Activated CD8-positive, alpha-beta memory T cell treated with anti-CD3 and anti-CD28 coated beads, Interleukin-2, amount 50 U/mL, for 1 hour (primary cell): ENCODE measurements at regions not wholly inside any gene's neighbourhood (a gene's known extent, or its start where the extent isn't known, plus 50 kb on each side); places are given as distances from the start of the nearest gene placed in this dataset.
"Not testable (repeated sequence)": the region's sequence is repeated elsewhere in the genome, so short reads cannot be mapped to it uniquely, and the experiment has no call there.

Source experiments
- DNase-seq: peaks from one replicate; pipeline ENCODE4 v3.0.0-alpha.2; 2020; ENCODE audit errors: extremely low read depth

GRCh38 chr1:199780948-199781670 lies 246.4 kb upstream of the NR5A2 start:
- DNase-seq: no peak

GRCh38 chr1:199784138-199784895 lies 243.2 kb upstream of the NR5A2 start:
- DNase-seq: no peak

- DNase-seq: no peak
These were observed 240.8 kb upstream of the NR5A2 start for GRCh38 chr1:199786695-199787094.

GRCh38 chr1:199789141-199789540 lies 238.4 kb upstream of the NR5A2 start:
- DNase-seq: no peak

DNA sequence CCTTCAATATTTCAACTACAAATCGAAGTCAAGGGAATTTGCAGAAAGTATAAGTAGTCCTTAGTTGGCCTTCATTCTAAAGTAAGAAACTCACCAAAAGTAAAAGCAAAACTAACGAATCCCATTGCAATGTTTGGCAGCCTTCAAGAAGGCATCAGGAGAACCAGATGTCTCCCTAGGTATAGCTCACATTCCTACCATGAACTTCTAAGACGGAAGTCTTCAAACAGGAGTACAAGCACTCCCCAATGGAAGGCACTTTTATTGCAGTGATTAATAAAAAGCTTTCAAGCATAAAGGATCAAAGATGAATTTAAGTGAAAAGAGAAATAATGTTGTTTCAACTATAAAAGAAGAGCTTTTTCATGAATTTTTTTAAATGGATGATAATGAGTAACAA lies 236.0 kb upstream of the NR5A2 start:
- no peak for DNase-seq

DNA sequence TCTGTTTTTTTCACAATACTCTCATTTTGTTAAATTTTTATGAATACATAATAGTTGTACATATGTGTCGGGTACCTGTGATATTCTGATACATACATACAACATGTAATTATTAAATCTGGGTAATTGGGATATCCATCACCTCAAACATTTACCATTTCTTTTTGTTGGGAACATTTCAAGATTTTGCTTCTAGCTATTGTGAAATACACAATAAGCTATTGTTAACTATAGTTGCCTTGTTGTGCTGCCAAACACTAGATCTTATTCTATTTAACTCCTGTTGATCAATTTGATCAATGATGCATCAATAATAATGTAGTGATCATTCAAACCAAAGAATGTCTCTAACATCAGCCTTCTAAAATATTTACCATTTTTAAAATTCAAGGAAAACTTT lies 234.6 kb upstream of the NR5A2 start:
- no peak for DNase-seq

DNA sequence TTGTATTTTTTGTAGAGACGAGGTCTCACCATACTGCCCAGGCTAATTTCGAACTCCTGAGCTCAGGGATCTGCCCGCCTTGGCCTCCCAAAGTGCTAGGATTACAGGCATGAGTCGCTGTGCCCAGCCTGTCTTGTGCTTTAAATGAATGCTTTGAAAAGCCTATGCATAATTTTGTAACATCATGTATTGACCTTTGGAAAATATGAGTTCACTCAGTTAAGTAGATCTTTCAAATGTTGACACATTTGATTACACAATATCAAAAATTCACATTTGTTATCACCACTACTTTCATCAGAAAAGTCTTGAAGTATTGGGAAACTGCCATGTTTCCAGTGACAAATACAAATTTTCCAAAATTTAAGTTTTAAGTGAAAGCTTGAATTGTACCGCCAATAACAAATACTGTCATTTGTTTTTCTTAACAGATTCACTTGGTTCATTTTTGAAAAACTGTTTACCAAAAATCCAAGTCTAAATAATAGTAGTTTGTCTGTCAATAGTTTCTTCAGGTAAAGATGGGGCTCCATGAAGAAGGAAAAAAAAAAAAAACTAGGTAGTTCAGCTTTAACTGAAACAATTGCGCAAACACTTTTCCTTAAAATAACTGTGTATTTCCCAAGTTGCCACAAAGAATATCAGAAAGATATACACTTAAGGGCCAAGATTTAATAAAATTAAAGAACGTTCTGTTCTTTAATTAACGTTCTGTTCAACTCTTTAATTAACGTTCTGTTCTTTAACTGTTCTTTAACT lies 233.2 kb upstream of the NR5A2 start:
- no peak for DNase-seq

- DNase-seq: no peak
These were observed 228.4 kb upstream of the NR5A2 start for GRCh38 chr1:199799116-199799515.

DNA sequence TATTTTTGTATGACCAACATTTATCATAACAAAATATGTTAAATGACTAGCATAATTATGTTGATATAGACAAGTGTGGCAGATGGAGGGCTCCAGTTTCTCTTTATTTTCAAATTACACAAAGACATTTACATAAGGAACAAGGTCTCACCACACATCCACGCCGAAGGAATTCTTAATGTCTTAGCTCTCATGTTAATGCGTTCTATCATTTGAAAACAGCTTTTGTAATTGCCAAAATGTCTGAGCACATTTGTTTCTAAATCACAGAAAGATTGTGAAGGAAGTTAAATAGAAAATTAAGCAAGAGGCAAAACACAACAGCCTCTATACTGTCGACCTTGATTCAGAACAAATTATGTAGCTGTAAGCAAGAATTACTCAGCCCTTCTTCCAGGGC lies 223.0 kb upstream of the NR5A2 start:
- no peak for DNase-seq

DNA sequence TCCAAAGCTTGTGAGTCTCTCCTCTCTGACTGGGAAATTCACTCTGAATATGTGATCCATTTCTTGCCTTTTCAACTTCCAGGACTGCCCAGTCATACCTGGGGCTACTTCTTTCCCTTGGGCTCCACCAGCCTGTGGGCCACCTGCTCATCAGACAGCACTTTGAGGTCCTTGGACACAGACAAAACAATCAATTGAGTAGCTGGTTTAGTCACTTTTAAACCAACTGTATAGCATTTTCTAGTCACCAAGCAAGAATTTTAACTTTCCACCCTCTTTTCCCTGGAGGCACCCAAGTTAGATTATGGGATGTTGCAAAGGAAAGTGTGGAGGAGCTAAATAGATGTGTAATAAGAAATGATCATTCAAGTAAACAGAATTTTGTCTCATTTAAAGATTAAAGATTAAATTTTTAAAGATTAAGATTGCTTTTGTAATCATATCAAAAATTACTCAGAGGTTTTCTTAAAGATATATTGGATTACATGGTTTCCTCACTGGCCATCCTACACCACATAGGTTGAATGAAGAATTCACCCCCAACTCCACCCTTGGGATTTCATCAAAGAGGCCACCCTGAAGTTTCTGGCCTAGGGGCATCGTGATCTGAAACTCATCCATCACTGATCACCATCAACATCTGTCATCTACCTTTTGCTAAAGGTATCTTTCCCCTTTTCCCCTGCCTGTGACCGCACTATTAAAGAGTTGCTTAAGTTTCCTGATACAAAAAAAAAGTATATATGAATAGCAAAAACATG lies 219.2 kb upstream of the NR5A2 start:
- DNase-seq: no peak

DNA sequence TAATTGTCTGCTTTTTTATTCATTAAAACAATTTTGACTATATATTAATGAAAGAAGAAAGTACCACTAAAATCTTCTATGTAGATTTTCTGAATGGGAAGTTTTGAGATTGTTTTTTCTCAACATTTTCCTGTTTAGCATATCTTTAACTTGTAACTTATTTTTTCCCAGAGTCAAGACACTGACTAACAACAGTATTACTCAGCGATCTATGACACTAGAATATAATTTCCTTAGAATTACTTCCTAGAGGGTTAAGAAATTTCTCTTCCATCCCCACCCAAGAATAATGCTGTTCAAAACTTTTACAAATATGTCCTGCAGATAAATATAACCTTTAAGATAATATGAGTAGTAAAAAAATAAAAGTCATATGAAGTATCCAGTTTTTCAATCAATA lies 218.2 kb upstream of the NR5A2 start:
- no peak for DNase-seq

- DNase-seq: no peak
These were observed 216.3 kb upstream of the NR5A2 start for GRCh38 chr1:199811163-199811562.

DNA sequence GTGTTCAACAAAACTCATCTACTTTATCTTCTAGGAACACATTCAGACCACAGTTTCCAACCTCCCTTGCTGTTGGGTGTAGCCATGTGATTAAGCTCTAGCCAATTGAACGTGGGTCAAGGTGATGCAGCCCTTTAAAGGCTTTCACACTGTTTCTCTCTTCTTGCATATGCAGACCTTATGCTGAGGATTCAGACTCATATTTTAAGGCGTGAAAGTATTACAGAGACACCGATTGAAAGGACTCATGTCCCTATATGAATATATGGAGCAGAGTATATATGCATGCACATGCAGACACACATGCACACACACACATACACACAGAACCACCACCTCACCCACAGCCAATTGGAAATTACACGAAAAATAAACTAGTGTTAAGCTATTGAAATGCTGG lies 214.3 kb upstream of the NR5A2 start:
- no peak for DNase-seq

DNA sequence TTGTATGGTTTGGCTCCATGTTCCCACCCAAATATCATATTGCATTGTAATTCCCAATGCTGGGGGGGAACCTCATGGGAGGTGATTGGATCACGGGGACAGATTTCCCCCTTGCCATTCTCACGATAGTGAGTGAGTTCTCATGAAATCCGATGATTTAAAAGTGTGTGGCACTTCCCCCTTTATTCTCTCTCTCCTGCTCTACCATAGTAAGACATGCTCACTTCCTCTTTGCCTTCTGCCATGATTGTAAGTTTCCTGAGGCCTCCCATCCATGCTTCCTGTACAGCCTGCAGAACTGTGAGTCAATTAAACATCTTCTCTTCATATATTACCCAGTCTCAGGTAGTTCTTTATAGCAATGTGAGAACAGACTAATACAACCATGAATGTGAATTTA lies 211.6 kb upstream of the NR5A2 start:
- no peak for DNase-seq

- DNase-seq: no peak
These were observed 210.2 kb upstream of the NR5A2 start for GRCh38 chr1:199817266-199817665.

DNA sequence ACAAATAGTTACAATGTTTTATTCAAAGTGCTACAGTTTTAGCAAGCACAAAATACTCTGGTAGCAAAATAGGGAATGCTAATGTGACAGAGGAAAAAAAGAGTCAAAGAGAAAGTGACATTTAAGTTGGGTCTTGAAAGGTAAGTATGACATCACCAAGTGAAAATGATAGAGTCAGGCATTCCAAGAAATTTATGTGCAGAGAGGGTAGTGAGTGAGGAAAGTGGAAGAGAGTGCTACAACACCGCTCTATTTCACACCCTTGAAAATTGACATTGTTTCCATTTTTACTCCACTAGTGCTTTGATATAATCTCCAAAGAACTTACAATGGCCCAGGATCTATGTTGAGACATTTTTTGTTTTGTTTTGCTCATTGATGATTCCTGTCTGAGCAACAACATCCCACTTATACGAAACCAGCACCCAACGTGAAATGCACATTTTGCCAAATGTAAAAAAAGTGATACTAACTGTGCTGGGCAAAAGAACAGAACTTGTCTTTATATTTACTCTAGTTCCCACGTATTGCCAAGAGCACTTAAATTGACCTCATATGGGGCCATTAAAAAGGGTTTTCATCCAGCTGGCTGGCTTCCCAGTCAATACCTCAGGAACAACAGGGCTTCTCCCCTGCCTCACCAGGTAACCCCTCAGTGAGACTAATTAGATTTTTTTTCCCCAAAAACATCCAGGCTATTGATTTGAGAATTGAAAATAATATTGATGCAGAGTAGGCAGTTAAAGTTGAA lies 206.3 kb upstream of the NR5A2 start:
- no peak for DNase-seq

- DNase-seq: no peak
These were observed 195.1 kb upstream of the NR5A2 start for GRCh38 chr1:199832451-199832850.

- DNase-seq: no peak
These were observed 192.8 kb upstream of the NR5A2 start for GRCh38 chr1:199834711-199835110.

DNA sequence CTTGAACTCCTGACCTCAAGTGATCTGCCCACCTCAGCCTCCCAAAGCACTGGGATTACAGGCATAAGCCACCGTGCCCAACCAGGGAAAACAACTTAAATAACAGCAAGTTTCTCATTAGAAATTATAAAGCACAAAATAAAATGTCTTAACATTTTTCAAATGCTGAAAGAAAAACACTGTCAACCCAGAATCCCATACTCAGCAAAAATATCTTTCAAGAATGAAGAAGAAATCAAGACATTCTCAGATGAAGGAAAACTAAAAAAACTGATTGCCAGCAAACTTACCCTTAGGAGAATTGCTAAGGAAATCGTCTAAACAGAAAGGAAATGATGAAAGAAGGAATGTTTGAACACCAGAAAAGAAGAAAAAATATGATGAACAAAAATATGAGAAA lies 191.1 kb upstream of the NR5A2 start:
- DNase-seq: no peak

- DNase-seq: no peak
These were observed 190.2 kb upstream of the NR5A2 start for GRCh38 chr1:199837321-199837720.

- DNase-seq: not testable (repeated sequence)
These were observed 187.9 kb upstream of the NR5A2 start for GRCh38 chr1:199839608-199840007.
